NCI-H128 (cell line): ENCODE measurements at regions not wholly inside any gene's neighbourhood (a gene's known extent, or its start where the extent isn't known, plus 50 kb on each side); places are given as distances from the start of the nearest gene placed in this dataset.
"Not testable (repeated sequence)": the region's sequence is repeated elsewhere in the genome, so short reads cannot be mapped to it uniquely, and the experiment has no call there.

Source experiments
- DNase-seq: peaks from one replicate; lab custom pipeline; 2025; ENCODE audit not compliant: unreplicated experiment; lab: John Stamatoyannopoulos, UW

DNA sequence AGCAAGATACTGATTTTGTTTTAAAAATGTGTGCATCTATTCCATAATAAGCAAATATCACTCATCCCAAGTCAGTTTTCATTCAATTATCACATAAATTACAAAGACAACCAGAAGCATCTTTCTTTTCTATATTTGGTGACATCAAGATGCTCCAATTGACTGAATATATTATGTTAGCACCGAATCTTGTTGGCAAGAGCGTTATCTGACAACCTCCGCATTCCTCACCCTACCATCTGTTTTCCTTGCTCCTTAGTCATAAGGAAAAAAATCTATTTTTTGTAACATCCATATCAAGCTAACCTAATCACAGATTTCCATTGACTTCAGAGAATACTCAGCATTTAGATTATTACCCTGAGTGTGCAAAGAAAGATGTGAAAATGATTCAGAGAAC, 212.2 kb upstream of the KYNU start:
- no peak for DNase-seq

DNA sequence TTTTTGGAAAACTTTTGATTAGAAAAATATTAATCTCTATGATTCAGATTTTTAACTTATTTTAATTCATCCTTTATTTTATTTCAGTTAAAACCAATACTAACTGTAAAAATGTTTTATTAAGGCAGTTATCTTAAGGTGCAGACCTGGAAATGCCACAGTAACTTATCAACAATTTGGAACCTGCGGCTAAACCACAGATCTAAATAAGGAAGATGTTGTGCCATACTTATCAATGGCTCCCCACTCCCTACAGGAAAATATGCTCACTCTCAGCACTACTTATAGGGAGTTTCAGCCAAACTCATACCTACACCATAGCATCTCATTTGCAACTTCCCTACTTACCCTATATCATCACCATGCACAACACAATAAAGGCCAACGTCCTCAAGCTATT, 226.9 kb upstream of the KYNU start:
- no peak for DNase-seq

DNA sequence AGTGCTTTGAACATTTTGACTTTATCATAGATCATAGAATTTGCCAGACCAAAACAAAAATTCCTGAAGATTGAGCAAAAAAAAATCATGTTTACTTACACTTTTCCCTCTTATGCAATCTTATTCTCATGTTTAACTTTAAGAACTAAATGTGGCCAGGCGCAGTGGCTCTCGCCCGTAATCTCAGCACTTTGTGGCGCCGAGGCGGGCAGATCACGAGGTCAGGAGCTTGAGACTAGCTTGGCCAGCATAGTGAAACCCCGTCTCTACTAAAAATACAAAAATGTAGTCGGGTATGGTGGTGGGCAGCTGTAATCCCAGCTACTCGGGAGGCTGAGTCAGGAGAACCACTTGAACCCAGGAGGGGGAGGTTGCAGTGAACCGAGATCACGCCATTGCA, 227.9 kb upstream of the KYNU start:
- no peak for DNase-seq

DNA sequence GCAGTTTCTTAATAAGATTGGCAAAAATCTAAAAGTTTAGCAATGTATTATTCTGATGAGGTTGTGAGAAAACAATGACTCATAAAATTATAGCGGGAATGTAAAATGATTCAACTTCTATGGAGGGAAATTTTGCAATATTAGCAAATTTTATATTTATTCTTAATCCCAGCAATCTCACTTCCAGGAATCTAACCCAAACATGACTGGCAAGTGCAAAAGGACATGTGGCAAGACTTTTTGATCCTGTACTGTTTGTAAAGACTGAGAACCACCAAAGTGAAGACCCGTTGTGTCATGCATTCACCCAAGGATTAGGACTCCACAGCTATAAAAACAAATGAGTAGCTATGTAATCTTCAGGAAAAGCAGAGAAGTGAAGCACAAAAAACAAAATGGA, 234.8 kb upstream of the KYNU start:
- no peak for DNase-seq

DNA sequence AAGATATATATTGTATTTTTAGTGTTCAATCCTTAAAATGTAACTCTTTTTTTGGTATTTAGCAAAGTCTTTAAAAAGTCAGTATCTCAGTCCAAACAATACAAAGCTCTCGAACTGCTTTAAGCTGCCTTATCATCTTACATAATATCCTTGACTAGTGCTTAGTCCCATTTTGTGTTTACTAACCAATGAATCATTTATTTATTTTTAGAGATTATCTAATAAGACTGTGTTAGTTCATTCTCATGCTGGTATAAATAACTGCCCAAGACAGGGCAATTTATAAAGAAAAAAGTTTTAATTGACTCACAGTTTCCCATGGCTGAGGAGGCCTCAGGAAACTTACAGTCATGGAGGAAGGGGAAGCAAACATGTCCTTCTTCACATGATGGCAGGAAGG, 248.3 kb upstream of the KYNU start:
- DNase-seq, result no peak

DNA sequence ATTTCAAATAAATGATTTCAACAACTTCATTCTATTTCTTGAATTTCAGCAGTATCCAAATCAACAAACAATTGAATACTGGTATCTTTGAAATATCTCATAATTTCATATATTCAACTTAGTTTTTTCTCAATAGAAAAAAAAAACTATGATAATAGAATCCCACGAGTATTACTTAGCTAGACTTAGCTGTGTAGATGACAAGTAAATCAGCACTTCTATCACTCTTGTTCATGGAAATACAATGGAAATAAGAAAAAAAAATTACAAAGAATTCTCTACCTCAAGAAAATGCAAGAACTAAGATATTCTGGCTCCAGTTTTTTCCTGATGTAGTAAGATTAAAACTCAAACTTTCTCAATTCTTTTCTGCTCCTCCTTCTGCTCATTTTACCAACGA, 256.2 kb upstream of the KYNU start:
- DNase-seq, result no peak

DNA sequence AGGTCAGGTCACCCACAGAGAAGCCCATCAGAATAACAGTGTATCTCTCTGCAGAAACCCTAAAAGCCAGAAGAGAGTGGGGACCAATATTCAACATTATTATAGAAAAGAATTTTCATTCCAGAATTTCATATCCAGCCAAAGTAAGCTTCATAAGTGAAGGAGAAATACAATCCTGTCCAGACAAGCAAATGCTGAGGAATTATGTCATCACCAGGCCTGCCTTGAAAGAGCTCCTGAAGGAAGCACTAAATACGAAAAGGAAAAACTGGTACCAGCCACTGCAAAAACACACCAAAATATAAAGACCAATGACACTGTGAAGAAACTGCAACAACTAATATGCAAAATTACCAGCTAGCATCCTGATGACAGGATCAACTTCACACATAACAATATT, 260.0 kb upstream of the KYNU start:
- no peak for DNase-seq

DNA sequence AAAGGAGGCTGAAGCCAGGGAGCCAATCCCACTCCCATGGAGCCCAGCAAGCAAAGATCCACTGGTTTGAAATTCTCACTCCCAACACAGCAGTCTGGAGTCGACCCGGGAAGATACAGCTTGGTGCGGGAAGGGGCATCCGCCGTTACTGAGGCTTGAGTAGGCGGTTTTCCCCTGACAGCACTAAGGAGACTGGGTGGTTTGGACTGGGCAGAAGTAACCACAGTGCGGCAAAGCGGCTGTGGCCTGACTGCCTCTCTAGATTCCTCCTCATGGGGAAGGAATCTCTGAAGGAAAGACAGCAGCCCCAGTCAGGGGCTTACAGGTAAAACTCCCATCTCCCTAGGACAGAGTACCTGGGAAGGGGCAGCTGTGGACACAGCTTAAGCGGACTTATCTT, 261.6 kb upstream of the KYNU start:
- DNase-seq, result no peak

DNA sequence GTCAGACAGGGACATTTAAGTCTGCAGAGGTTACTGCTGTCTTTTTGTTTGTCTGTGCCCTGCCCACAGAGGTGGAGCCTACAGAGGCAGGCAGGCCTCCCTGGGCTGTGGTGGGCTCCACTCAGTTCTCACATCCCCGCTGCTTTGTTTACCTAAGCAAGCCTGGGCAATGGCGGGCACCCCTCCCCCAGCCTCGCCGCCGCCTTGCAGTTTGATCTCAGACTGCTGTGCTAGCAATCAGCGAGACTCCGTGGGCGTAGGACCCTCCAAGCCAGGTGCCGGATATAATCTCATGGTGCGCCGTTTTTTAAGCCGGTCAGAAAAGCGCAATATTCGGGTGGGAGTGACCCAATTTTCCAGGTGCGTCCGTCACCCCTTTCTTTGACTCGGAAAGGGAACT, 264.3 kb upstream of the KYNU start:
- not testable (repeated sequence) for DNase-seq

DNA sequence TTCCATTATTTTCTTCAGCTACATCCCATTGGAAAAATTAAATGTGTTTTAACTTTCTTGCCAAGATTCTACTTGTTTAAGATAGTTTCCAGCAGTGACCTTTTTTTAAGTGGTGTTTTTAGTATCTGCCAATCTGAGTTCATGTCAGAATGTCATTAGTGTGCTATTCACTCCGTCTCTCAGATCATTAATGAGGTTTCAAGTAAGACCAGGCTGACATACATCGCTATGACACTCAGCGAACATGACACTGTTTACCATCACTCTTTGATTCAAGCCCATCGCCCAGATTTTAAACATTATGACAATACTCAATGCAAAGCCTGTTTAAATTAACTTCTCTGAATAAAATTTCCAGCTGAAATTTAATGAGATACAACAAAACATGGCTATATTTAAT, 272.0 kb upstream of the KYNU start:
- DNase-seq, result no peak

DNA sequence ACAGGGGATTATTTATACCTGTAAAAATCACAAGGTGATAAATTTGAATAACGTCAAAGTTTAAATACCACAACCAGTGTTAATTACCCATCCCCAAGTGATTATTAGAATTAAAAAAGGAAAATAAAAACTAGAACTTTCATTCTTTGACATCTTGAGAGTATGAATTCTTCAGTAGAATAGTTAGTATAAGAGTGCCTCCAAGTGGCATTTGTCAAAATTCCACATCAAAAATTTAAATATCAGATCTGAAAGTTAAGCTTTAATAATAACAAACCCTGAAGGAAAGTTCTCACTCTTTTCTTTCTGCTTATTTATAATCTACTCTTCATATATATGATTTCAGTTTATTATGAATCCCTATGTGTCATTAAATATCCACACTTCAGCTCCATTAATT, 273.7 kb upstream of the KYNU start:
- DNase-seq, result no peak

DNA sequence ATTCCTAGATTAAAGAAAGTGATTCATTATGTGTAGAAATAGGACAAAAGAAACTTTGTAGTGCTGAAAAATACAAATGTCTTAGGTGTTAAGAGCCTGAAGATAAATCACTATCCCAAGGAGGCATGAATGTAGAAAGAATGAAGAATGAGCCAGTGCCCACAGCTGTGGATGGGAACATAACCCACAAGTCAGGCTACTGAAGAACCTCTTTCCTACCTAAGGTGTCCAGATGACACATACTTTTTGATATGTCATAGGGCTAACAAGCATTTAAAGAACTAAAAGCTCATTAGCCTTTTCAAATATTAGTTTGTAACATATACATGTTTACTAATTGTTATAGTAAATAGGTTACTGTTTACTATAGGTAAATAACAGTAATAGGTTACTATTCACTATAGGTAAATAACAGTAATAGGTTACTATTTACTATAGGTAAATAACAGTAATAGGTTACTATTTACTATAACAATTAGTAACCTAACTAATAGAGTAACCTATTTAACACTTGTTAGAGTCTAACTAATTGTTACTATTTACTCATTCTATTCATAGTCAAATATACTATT, 275.0 kb upstream of the KYNU start:
- no peak for DNase-seq

DNA sequence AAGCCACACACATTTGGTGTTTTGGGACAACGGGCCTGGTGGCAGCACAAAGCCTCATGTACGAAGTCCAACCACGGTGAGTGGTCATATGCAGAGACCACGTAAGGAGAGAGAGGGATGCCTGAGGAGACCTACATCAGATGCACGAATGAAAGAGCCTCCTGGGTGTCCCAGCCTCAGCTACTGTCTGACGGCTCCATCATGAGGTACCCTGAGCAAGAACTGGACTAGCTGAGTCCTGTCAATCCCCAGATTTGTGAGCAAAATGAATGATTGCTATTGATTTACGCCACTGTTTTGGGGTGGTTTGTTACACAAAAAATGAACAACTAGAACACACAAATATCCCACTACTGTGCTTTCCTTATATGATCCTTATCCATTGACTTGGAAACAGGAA, 275.7 kb upstream of the KYNU start:
- DNase-seq, result no peak

DNA sequence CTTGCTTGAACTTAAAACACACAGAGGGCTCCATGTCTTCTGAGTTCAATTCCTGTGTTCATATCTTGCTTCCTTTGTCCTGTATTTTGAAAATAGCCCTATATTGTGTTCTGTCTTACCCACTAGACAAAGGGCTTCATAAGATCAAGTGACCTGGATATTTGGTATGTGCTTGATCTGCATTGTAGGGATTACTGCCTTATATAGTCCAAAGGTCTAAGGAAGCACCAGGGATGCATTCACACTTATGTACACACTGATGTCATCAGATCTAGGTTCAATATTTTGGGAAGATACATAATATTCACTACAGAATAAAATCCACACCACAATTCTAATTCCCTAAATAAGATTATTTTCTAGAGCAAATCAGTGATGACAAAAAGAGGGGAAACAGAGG, 278.0 kb upstream of the KYNU start:
- no peak for DNase-seq

DNA sequence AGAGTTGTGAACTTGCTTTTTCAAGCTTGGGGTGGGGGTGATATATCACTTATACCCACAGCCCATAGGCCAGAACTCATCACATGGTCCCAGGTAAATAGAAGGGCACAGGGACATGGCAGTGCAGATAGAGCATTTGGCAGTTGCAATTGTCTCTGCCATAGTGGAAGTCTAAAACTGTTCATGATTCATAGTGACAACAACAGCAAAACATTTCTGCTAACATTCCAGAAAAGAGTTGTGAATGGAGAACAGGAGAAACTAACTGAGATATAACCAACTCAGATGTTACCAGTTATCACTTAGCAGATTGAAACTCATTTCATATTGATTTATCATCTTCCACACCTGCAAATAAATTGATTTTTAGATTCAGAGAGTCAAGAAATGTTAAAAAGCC, 278.6 kb upstream of the KYNU start:
- no peak for DNase-seq

DNA sequence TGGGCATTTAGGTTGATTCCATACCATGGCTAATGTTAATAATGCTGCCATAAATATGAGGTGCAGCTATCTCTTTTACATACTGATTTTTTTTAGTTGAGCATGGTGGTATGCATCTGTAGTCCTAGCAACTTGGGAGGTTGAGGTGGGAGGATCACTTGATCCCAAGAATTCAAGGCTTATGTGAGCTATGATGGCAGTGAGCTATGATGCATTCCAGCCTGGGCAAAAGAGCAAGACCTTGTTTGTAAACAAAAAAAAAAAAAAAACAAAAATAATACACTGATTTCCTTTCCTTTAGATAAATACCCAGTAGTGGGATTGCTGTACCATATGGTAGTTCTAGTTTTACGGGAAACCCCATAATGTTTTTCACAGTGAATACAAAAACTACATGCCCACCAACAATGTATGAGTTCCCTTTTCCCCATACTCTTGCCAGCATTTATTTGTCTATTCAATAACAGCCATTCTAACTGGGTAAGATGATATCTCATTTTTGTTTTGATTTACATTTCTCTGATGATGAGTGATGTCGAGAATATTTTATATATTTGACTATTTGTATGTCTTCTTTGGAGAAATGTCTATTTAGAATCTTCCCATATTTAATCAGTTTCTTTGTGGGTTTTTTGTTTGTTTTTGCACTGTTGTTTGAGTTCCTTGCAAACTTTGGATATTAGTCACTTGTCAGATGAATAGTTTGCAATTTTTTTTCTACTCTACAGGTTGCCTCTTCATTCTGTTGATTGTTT, 281.0 kb upstream of the KYNU start:
- no peak for DNase-seq

DNA sequence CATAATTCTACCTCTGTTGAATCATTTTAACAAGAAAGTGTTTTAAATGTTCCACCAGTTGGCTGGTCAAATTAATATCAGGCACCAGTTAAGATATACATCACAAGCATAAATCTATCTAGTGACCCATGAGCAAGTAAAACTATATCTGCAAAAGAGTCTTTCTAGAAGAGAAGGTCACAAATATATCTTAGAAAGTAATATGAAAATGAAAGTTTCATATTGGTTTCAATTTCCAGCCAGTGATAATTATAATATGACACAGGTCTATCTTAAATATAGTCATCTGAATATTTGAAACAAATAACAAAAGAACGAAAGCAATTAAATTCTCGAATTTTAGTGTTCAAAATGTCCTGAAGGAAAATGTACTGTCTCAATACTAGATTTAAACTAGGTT, 282.5 kb upstream of the KYNU start:
- no peak for DNase-seq

DNA sequence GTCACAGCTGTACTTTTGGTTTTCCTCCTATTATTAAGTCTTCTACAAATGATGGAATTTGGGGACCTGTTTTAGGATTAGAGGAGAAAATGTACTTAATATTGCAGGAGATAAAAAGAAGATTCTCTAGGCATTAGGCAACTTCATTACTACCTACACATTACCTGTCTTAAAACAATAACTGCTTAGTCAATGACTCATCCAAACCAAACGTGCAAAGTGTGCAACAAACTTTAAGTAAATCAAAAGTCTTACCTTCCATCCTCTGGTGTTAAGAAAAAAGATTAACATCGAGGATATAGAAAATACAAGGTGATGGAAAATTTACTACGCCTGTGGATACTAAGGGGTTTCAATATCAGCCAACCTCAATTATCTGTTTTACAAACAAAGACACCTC, 285.3 kb upstream of the KYNU start:
- DNase-seq, result no peak

DNA sequence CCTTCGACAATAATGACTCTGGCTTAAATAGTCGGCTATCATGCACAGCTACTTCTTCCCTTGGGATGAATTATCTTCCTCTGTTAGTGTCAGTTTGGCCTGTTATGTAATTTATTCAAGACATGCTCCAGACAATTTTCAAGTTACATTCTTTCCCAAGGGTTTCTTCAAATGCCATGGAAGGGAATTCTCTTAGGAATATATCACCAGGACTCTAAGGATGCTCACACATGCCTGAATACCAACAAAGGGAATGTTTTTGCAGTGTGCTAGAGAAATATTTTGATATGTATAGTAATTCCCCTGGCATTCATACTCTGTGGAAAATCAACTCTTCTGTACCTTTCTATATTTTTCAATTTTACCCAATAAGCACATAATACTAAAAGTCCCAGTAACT, 286.0 kb upstream of the KYNU start:
- DNase-seq, result no peak

DNA sequence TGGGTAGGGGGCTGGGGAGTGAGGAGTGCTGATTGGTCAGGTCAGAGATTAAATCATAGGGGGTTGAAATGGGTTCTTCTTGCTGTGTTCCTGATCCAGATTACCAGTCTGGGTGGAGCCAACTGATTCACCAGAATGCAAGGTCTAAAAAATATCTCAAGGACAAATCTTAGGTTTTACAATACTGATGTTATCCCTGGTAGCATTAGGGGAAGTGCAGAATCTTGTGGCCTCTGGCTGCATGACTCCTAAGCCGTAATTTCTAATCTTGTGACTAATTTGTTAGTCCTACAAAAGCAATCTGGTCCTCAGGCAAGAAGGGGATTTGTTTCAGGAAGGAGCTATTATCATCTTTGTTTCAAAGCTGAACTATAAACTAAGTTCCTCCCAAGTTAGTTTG, 289.2 kb upstream of the KYNU start:
- DNase-seq, result no peak

DNA sequence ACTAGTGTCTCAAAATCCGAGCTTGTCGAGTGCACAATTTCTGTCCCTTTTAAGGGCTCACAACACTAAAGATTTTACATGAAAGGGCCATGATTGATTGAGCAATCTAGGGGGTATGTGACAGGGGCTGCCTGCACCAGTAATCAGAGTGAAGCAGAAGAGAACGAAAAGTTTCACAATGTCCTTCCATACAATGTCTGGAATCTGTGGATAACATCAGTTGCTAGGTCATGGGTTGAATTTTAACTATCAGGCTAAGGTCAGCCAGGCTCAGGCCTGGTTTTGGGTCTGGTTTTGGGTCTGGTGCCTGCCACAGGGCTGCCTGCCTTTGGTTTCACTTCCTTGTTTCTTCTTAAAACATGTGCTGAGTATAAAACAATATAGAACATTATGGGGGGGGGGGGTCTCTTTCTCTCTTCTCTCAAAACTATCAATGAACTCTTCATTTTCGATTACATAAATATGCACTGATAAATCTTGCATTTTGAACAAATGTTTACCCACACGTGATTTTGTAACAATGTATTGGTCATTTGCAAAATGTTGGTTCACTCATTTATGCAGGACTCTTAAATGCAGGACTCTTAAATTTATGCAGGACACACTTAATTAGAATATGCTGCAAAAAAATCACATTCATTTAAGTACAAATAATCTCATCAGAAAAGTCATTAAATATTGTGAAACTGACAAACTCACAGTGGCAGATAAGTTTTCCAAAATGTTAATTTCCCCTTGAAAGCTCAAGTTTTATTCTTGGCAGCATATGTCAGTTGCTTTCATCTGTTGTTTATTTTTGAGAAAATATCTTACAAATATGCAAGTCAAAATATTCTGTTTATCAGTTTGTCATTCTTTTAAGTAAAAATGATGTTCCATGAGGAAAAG, 290.5 kb upstream of the KYNU start:
- no peak for DNase-seq

DNA sequence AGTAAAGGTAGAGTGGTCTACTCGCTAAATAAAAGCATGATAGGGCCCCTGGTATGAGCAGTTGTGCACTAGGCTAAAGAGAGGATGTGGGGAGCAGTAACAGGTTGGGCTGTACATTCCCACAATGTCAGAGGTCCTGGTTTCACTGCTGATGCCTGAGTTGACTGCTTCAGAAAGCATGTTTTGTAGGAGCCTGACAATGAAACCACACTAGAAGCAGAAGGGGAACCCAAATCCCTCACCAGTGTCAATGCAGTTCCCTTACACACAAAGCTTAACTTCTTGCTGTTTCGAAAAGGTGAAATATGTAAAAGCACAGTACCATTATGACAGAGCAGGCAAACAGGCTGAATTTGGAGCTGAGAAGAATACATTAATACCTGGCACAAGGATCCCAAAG, 291.7 kb upstream of the KYNU start:
- no peak for DNase-seq
